ENCODE measurements at regions not wholly inside any gene's neighbourhood (a gene's known extent, or its start where the extent isn't known, plus 50 kb on each side); places are given as distances from the start of the nearest gene placed in this dataset.

DNA sequence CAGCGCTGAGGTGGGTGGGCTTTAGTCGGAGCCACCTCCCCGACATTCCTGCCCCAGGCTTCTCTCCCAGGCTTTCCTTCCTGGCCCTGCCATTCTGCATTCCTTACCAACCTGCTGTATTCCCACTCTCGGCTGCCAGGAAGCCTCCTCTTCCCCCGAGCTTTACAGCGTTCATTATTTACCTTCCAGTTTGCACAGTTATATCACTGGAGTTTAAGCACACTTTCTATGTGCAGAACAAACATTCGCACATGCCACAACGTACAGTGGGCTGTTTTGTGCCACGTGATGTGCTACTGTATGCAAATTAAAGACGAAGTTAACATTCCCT is 246.3 kb downstream of the SOX11 start:
- intact Hi-C loops (cut with DNase I) = no loop called here
- Histone ChIP-seq H3K36me3 (no peaks in the 10 kb centered on the region), H3K27ac (peak overlapping the region; percentile 36), H3K9me3 (no peaks in the 10 kb centered on the region), H3K4me3 (no peak overlapping the region), H3K4me1 (no peaks in the 10 kb centered on the region), H3K27me3 (no peaks in the 10 kb centered on the region)
- ATAC-seq (peak; percentile 68), DNase-seq (no peak)
- TF ChIP-seq CTCF (IDR thresholded peaks at IDR 0.05) = no peak

DNA sequence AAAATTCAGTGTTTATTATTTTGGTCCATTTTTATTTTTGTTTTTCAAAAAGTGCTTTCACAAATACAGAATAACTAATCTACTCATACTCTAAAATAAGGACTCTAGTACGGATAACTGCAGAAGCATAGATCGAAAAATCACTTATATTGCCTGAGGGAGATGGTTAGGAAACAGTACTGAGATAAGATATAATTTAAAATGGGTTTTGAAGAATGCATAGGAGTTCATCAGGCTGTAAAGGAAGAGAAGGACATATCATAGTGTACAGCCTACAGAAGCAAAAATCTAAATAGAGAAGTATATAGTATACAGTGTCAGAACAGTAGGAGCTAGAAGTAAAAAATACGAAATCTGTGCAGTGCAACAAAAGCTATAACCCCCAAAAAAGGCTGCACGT is 247.4 kb downstream of the SOX11 start:
- ATAC-seq (no peak), DNase-seq (no peak)
- Histone ChIP-seq H3K4me1 (no peaks in the 10 kb centered on the region), H3K27me3 (no peaks in the 10 kb centered on the region), H3K9me3 (no peaks in the 10 kb centered on the region), H3K4me3 (no peak overlapping the region), H3K36me3 (no peaks in the 10 kb centered on the region), H3K27ac (no peak overlapping the region)
- intact Hi-C loops (cut with DNase I) = no loop called here
- no peak for TF ChIP-seq CTCF (IDR thresholded peaks at IDR 0.05)

- Histone ChIP-seq H3K4me3 (no peak overlapping the region), H3K4me1 (no peaks in the 10 kb centered on the region), H3K9me3 (no peaks in the 10 kb centered on the region), H3K36me3 (no peaks in the 10 kb centered on the region), H3K27ac (no peak overlapping the region), H3K27me3 (no peaks in the 10 kb centered on the region)
- no peak for ATAC-seq
- intact Hi-C loops (cut with DNase I) = no loop called here
- TF ChIP-seq CTCF (IDR thresholded peaks at IDR 0.05) = no peak
- DNase-seq = no peak
These were observed 248.7 kb downstream of the SOX11 start for GRCh38 chr2:5940596-5941535.

DNA sequence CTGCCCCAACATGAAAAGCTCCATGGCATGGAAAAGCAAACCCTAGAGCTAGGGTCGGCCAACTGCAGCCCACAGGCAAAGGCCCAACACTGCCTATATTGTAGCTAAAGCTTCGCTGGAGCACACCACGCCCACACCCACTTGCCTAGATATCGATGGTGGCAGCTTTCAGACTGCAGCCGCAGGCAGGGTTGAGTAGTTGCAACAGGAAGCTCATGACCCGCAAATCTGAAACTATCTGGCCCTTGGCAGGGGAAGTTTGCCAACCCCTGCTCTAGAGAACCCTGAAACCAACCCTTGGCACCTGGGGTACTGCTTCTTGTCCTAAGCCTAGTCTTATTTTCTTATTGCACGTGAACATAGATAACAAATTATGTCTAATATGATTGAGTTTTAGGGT is 250.0 kb downstream of the SOX11 start:
- Histone ChIP-seq H3K36me3 (no peaks in the 10 kb centered on the region), H3K27me3 (no peaks in the 10 kb centered on the region), H3K27ac (no peak overlapping the region), H3K4me1 (no peaks in the 10 kb centered on the region), H3K4me3 (no peak overlapping the region), H3K9me3 (no peaks in the 10 kb centered on the region)
- DNase-seq (no peak), ATAC-seq (no peak)
- TF ChIP-seq CTCF (IDR thresholded peaks at IDR 0.05) = no peak
- intact Hi-C loops (cut with DNase I) = no loop called here

DNA sequence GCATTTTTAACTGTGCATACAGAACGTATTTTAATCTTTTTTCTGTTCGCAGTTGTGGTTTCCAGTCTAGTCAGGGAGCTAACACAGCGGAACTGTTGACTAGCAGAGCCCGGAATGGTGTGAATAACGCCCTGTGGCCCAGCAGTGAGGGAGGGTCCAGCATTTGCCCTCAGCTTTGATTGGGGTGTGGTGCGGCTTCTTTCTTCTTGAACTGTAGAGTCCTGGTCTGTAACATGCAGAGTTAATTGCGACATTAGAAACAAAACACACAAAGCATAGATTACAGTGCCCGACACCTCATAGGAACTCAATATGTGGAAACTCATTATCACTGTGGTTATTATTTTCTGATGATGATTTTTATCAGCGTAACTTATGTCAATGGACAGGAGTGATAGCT is 253.6 kb downstream of the SOX11 start:
- H3K27me3 ChIP-seq = no peaks in the 10 kb centered on the region
- H3K27ac ChIP-seq = no peak overlapping the region
- no peaks in the 10 kb centered on the region for H3K9me3 ChIP-seq
- H3K4me3 ChIP-seq = no peak overlapping the region
- no peak for TF ChIP-seq CTCF (IDR thresholded peaks at IDR 0.05)
- DNase-seq (no peak), ATAC-seq (no peak)
- H3K4me1 ChIP-seq = no peaks in the 10 kb centered on the region
- no peaks in the 10 kb centered on the region for H3K36me3 ChIP-seq
- intact Hi-C loops (cut with DNase I) = no loop called here
